ENCODE measurements at regions not wholly inside any gene's neighbourhood (a gene's known extent, or its start where the extent isn't known, plus 50 kb on each side); places are given as distances from the start of the nearest gene placed in this dataset.
A peak's percentile ranks its signal among the peaks of the same experiment; 100 is the strongest.

- H3K4me1 ChIP-seq: peaks cover 38% of the 10 kb centered on the region
- H3K36me3 ChIP-seq: no peaks in the 10 kb centered on the region
- H3K27me3 ChIP-seq: no peaks in the 10 kb centered on the region
- H3K36me3 Mint-ChIP-seq: no peaks in the 10 kb centered on the region
- no peaks in the 10 kb centered on the region for H4K20me1 ChIP-seq (ENCODE audit: low read depth)
- peaks cover 27% of the 10 kb centered on the region for H3F3A ChIP-seq (ENCODE audit: low read depth)
- no peak overlapping the region for H3K27ac ChIP-seq
- no peak overlapping the region for H3K4me3 Mint-ChIP-seq
- no peaks in the 10 kb centered on the region for H3K9me3 Mint-ChIP-seq
- peak overlapping the region; percentile 46 for H3K4me2 ChIP-seq
- TF ChIP-seq EZH2phosphoT487 (IDR thresholded peaks at IDR 0.05) (no peak), CTCF (IDR thresholded peaks at IDR 0.05) (no peak), EZH2 (IDR thresholded peaks at IDR 0.05) (no peak)
- no peak overlapping the region for H2AFZ ChIP-seq (replicated peaks)
- no peaks in the 10 kb centered on the region for H3K9me3 ChIP-seq (ENCODE audit: low read depth)
- no peak overlapping the region for H3K9ac ChIP-seq
- peaks cover 7% of the 10 kb centered on the region for H3K27me3 Mint-ChIP-seq (ENCODE audit: insufficient read depth, low read depth)
- no peak overlapping the region for H3K27ac Mint-ChIP-seq
- peaks cover 17% of the 10 kb centered on the region for H3K4me1 Mint-ChIP-seq
- no peak overlapping the region for H3K4me3 ChIP-seq
- no peak for DNase-seq (ENCODE audit: low spot score)
- no peaks in the 10 kb centered on the region for H3K79me2 ChIP-seq (ENCODE audit: low read depth)
Measured at GRCh38 chr11:133713844-133714243, 131.5 kb downstream of the SPATA19 start.

- H3K27me3 ChIP-seq: no peaks in the 10 kb centered on the region
- no peak overlapping the region for H2AFZ ChIP-seq (replicated peaks)
- H4K20me1 ChIP-seq (ENCODE audit: low read depth): no peaks in the 10 kb centered on the region
- H3K4me3 ChIP-seq: no peak overlapping the region
- Mint-ChIP-seq H3K27ac (no peak overlapping the region), H3K36me3 (no peaks in the 10 kb centered on the region), H3K9me3 (no peaks in the 10 kb centered on the region), H3K27me3 (ENCODE audit: insufficient read depth, low read depth) (peaks cover 7% of the 10 kb centered on the region), H3K4me3 (no peak overlapping the region), H3K4me1 (peaks cover 17% of the 10 kb centered on the region)
- H3K4me2 ChIP-seq: no peak overlapping the region
- H3K36me3 ChIP-seq: no peaks in the 10 kb centered on the region
- H3K9me3 ChIP-seq (ENCODE audit: low read depth): no peaks in the 10 kb centered on the region
- TF ChIP-seq EZH2phosphoT487 (IDR thresholded peaks at IDR 0.05) (no peak), EZH2 (IDR thresholded peaks at IDR 0.05) (no peak), CTCF (IDR thresholded peaks at IDR 0.05) (no peak)
- no peak overlapping the region for H3K27ac ChIP-seq
- H3K79me2 ChIP-seq (ENCODE audit: low read depth): no peaks in the 10 kb centered on the region
- peaks cover 27% of the 10 kb centered on the region for H3F3A ChIP-seq (ENCODE audit: low read depth)
- DNase-seq (ENCODE audit: low spot score): no peak
- H3K4me1 ChIP-seq: peaks cover 38% of the 10 kb centered on the region
- no peak overlapping the region for H3K9ac ChIP-seq
Measured at GRCh38 chr11:133713406-133713805, 131.9 kb downstream of the SPATA19 start.

GRCh38 chr11:133712051-133712560 lies 133.2 kb downstream of the SPATA19 start:
- peaks cover 4% of the 10 kb centered on the region for H3K27me3 Mint-ChIP-seq (ENCODE audit: insufficient read depth, low read depth)
- no peak for DNase-seq (ENCODE audit: low spot score)

More at GRCh38 chr11:133712051-133712560, 133.2 kb downstream of the SPATA19 start:
- Mint-ChIP-seq H3K36me3 (no peaks in the 10 kb centered on the region), H3K4me1 (peaks cover 17% of the 10 kb centered on the region), H3K27ac (no peak overlapping the region), H3K9me3 (no peaks in the 10 kb centered on the region), H3K4me3 (no peak overlapping the region)
- Histone ChIP-seq H2AFZ (replicated peaks) (no peak overlapping the region), H3K9ac (no peak overlapping the region), H3K36me3 (no peaks in the 10 kb centered on the region), H3K27me3 (no peaks in the 10 kb centered on the region), H3K27ac (no peak overlapping the region), H3F3A (ENCODE audit: low read depth) (peaks cover 27% of the 10 kb centered on the region), H3K79me2 (ENCODE audit: low read depth) (no peaks in the 10 kb centered on the region), H3K4me3 (no peak overlapping the region), H4K20me1 (ENCODE audit: low read depth) (no peaks in the 10 kb centered on the region), H3K4me2 (peak overlapping the region; percentile 38), H3K9me3 (ENCODE audit: low read depth) (no peaks in the 10 kb centered on the region), H3K4me1 (peaks cover 38% of the 10 kb centered on the region)
- TF ChIP-seq EZH2 (IDR thresholded peaks at IDR 0.05): no peak
- TF ChIP-seq CTCF (IDR thresholded peaks at IDR 0.05): no peak
- no peak for TF ChIP-seq EZH2phosphoT487 (IDR thresholded peaks at IDR 0.05)

Data from neural progenitor cell (in vitro differentiated cells).